ENCODE measurements at regions not wholly inside any gene's neighbourhood (a gene's known extent, or its start where the extent isn't known, plus 50 kb on each side); places are given as distances from the start of the nearest gene placed in this dataset.

DNA sequence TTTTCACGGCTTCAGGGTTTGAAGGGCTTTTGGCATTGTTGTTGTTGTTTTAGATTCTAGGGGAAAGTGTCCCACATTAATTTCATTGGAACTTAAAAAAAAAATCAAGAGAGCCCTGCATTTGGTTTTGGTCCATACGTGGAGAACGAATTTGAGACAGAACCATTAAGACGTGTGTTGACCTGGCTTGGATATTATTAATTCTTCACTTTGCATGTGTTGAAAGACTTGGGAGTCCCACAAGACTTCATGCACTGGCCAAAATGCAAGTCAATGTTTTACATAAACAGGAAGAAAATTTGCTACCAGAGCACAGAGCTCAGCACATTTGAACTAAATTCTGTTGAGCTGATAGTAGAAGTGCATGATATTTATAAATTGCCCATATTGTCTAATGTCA is 761.2 kb upstream of the ACVR2A start:
- H3K4me1 ChIP-seq: no peaks in the 10 kb centered on the region
- no peak for ATAC-seq

GRCh38 chr2:147082850-147083522 is 761.8 kb upstream of the ACVR2A start:
- peak; percentile 90 for ATAC-seq
- H3K4me1 ChIP-seq: no peaks in the 10 kb centered on the region
- H3K4me3 ChIP-seq: no peak overlapping the region
- no peaks in the 10 kb centered on the region for H3K27me3 ChIP-seq
- peak in 2 of 4 donors; percentile 39 to 51 for DNase-seq
- H3K27ac ChIP-seq: no peak overlapping the region
- no peaks in the 10 kb centered on the region for H3K9me3 ChIP-seq
- peak; percentile 64 to 86 for TF ChIP-seq CTCF (IDR thresholded peaks at IDR 0.05)
- intact Hi-C loops (cut with DNase I): no loop called here
- no peaks in the 10 kb centered on the region for H3K36me3 ChIP-seq

More for the DNA sequence above, 761.2 kb upstream of the ACVR2A start:
- TF ChIP-seq CTCF (IDR thresholded peaks at IDR 0.05): no peak
- Histone ChIP-seq H3K27ac (no peak overlapping the region), H3K4me3 (no peak overlapping the region), H3K9me3 (no peaks in the 10 kb centered on the region), H3K27me3 (no peaks in the 10 kb centered on the region), H3K36me3 (no peaks in the 10 kb centered on the region)
- intact Hi-C loops (cut with DNase I): no loop called here
- DNase-seq: no peak

DNA sequence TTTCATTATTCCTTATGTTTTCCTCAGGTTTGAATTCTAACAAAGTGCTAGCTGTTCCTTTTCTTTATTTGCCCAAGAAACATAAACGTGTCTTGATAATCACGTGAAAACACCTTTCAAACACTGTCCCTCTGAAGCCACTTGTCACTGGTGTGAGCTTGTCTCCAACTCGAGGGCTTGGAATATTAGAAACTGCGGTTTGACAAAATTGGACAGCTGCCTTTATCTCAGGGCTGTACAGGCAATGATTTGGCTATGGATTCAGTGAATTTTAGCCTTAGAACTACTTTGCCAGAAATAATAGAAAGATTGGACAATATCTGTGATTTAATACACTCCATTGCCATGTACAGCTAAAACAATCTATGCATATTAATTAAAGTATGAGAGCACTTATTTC is 763.0 kb upstream of the ACVR2A start:
- Histone ChIP-seq H3K9me3 (no peaks in the 10 kb centered on the region), H3K4me3 (no peak overlapping the region), H3K27me3 (no peaks in the 10 kb centered on the region), H3K36me3 (no peaks in the 10 kb centered on the region), H3K27ac (no peak overlapping the region), H3K4me1 (no peaks in the 10 kb centered on the region)
- DNase-seq (no peak), ATAC-seq (no peak)
- TF ChIP-seq CTCF (IDR thresholded peaks at IDR 0.05): no peak
- intact Hi-C loops (cut with DNase I): no loop called here

DNA sequence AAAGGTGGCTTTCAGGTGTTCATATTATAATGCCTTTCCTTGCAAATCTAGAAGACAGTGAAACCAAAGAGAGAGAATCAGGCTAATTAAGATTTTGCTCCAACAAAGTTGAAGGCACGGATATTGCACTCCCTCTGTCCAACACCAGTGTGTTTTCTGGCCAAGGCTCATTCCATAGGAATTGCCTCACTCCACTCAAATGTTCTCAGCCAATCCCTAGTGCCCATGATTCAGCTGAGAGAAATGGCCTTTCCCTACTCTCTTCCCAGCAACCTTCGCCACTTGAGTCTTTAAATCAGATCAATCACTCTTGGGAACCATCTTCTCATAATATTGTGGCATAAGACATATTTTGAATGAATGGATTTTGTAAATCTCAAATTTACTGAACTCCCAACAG is 768.2 kb upstream of the ACVR2A start:
- H3K27ac ChIP-seq: no peak overlapping the region
- no peak for DNase-seq
- H3K4me1 ChIP-seq: no peaks in the 10 kb centered on the region
- peak; percentile 83 for ATAC-seq
- H3K4me3 ChIP-seq: no peak overlapping the region
- no peak for TF ChIP-seq CTCF (IDR thresholded peaks at IDR 0.05)
- intact Hi-C loops (cut with DNase I): no loop called here
- H3K27me3 ChIP-seq: no peaks in the 10 kb centered on the region
- no peaks in the 10 kb centered on the region for H3K9me3 ChIP-seq
- H3K36me3 ChIP-seq: no peaks in the 10 kb centered on the region

DNA sequence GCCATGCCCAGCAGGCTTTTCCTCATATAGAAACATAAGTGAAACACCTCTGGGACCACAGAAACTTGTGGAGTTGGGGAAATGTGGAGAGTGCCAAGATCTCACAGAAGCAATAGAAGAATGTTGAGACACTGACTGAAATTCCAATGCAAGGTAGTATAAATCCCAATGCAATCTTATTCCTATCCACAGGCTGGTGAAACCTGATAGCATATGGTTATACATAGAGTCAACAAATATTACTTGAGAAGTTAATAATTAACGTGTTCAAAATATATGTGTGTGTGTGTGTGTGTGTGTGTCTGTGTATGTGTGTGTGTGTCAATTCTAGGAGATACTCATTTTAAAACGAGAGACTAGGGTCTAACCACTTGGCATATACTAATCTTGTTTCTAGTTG is 776.8 kb upstream of the ACVR2A start:
- Histone ChIP-seq H3K27me3 (no peaks in the 10 kb centered on the region), H3K9me3 (no peaks in the 10 kb centered on the region), H3K4me3 (no peak overlapping the region), H3K27ac (no peak overlapping the region), H3K4me1 (no peaks in the 10 kb centered on the region), H3K36me3 (no peaks in the 10 kb centered on the region)
- DNase-seq: peak in 1 of 4 donors; percentile 8
- no peak for ATAC-seq
- TF ChIP-seq CTCF (IDR thresholded peaks at IDR 0.05): no peak
- intact Hi-C loops (cut with DNase I): no loop called here

All from left lung (tissue), 4 donors.